ENCODE measurements at regions not wholly inside any gene's neighbourhood (a gene's known extent, or its start where the extent isn't known, plus 50 kb on each side); places are given as distances from the start of the nearest gene placed in this dataset.

DNA sequence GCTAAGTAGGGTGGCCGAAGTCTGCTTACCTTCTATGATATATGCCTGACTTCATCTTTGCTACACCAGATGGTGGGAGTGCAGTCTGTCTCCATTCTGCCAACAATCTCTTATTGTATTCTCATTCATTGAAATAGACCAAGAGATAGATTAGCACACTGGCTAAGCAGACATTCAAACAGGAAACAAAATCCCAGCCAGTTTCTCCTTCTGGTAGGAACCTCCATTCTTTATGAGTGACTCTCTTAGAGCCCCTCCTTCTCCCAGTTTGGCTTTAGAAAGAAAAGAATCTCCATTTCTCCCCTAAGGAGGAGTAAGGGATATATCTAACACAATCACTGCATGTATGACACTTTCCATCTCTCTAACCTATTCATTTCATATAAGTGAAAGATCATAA, 118.9 kb upstream of the COL5A2 start:
- no peak overlapping the region for H3K9ac ChIP-seq (ENCODE audit: insufficient read length, low read depth)
- no peaks in the 10 kb centered on the region for H3K9me3 ChIP-seq (ENCODE audit: insufficient read depth, low read length)
- TF ChIP-seq YY1 (IDR thresholded peaks at IDR 0.05; ENCODE audit: insufficient read depth, insufficient read length): no peak
- TF ChIP-seq SUZ12 (IDR thresholded peaks at IDR 0.05; ENCODE audit: extremely low read depth, insufficient read depth, insufficient read length): no peak
- TF ChIP-seq ZNF274 (IDR thresholded peaks at IDR 0.05; ENCODE audit: low read depth, low read length): no peak
- DNase-seq (ENCODE audit: low read depth, low spot score): no peak
- no peak overlapping the region for H3K4me3 ChIP-seq (ENCODE audit: insufficient read length, low read depth)
- no peaks in the 10 kb centered on the region for H3K27me3 ChIP-seq (ENCODE audit: insufficient read depth, insufficient read length)
- H3K36me3 ChIP-seq (ENCODE audit: insufficient read depth, insufficient read length, low read length): no peaks in the 10 kb centered on the region
- no peaks in the 10 kb centered on the region for H3K4me1 ChIP-seq (ENCODE audit: insufficient read depth, insufficient read length)

DNA sequence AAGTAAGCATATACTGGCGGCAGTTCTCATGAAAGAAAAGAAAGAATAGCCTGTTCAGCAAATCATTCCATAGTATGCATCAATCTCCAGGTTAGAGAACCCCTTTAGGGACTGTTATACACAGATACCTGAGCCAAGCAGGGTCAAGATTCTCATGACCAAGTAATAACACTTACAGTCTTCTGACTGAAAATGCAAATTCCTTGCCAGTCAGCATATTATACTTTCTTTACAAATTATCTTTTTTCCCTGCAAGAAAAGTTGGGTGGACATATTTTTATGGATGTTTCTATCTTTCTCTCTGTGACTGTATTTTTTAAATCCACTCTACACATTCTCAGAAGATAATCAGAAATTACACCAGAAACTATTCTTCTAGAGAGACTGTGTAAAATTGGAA, 120.4 kb upstream of the COL5A2 start:
- Histone ChIP-seq H3K4me3 (ENCODE audit: insufficient read length, low read depth) (no peak overlapping the region), H3K27me3 (ENCODE audit: insufficient read depth, insufficient read length) (no peaks in the 10 kb centered on the region), H3K4me1 (ENCODE audit: insufficient read depth, insufficient read length) (no peaks in the 10 kb centered on the region), H3K36me3 (ENCODE audit: insufficient read depth, insufficient read length, low read length) (no peaks in the 10 kb centered on the region), H3K9me3 (ENCODE audit: insufficient read depth, low read length) (0 out of 2 replicates have a peak, but pooled peaks cover under 1% of the 10 kb centered on the region), H3K9ac (ENCODE audit: insufficient read length, low read depth) (no peak overlapping the region)
- TF ChIP-seq YY1 (IDR thresholded peaks at IDR 0.05; ENCODE audit: insufficient read depth, insufficient read length) (no peak), SUZ12 (IDR thresholded peaks at IDR 0.05; ENCODE audit: extremely low read depth, insufficient read depth, insufficient read length) (no peak), ZNF274 (IDR thresholded peaks at IDR 0.05; ENCODE audit: low read depth, low read length) (no peak)
- DNase-seq (ENCODE audit: low read depth, low spot score): no peak

DNA sequence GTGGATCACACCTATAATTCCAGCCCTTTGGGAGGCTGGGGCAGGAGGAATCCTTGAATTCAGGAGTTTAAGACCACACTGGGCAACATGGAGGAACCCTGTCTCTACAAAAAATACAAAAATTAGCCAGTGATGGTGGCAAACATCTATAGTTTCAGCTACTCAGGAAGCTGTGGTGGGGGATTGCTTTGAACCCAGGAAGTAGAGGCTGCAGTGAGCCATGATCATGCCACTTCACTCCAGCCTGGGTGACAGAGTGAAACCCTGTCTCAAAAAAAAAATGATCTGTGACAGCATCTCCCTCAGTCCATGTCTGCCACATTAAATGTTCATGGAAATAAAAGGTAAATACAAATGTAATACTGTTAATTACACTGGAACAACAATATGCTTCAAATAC, 121.4 kb upstream of the COL5A2 start:
- no peak for DNase-seq (ENCODE audit: low read depth, low spot score)
- no peak overlapping the region for H3K4me3 ChIP-seq (ENCODE audit: insufficient read length, low read depth)
- no peaks in the 10 kb centered on the region for H3K27me3 ChIP-seq (ENCODE audit: insufficient read depth, insufficient read length)
- H3K9ac ChIP-seq (ENCODE audit: insufficient read length, low read depth): no peak overlapping the region
- no peaks in the 10 kb centered on the region for H3K36me3 ChIP-seq (ENCODE audit: insufficient read depth, insufficient read length, low read length)
- TF ChIP-seq SUZ12 (IDR thresholded peaks at IDR 0.05; ENCODE audit: extremely low read depth, insufficient read depth, insufficient read length) (no peak), ZNF274 (IDR thresholded peaks at IDR 0.05; ENCODE audit: low read depth, low read length) (no peak), YY1 (IDR thresholded peaks at IDR 0.05; ENCODE audit: insufficient read depth, insufficient read length) (no peak)
- H3K4me1 ChIP-seq (ENCODE audit: insufficient read depth, insufficient read length): no peaks in the 10 kb centered on the region
- 0 out of 2 replicates have a peak, but pooled peaks cover 6% of the 10 kb centered on the region for H3K9me3 ChIP-seq (ENCODE audit: insufficient read depth, low read length)

DNA sequence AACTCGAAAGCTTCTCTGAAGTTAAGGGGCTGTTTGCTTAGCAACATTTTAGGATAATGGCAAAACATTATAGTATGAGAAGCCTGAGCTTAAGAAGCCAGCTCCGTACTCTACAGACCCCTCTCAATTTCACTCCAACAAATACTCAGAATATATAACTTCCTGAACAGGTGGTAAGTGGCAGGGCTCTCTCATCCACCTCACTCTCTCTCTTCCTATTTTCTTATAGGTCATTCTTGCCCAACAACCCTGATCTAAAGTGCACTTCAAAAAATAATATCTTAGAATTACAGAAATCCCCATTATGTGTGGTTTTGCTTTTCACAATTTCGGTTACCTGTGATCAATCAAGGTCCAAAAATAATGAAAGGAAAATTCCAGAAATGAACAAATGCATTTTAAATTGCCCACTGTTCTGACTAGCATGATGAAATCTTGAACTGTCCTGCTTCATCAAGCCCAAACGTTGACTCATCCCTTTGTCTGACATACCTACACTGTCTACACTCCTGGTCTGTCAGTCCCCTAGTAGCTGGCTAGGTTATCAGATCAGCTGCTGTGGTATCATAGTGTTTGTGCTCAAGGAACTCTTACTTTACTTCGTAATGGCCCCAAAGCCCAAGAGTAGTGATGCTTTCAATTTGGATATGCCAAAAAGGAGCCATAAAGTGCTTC, 122.8 kb upstream of the COL5A2 start:
- DNase-seq (ENCODE audit: low read depth, low spot score): no peak
- H3K36me3 ChIP-seq (ENCODE audit: insufficient read depth, insufficient read length, low read length): no peaks in the 10 kb centered on the region
- no peak overlapping the region for H3K4me3 ChIP-seq (ENCODE audit: insufficient read length, low read depth)
- no peak for TF ChIP-seq YY1 (IDR thresholded peaks at IDR 0.05; ENCODE audit: insufficient read depth, insufficient read length)
- no peak for TF ChIP-seq SUZ12 (IDR thresholded peaks at IDR 0.05; ENCODE audit: extremely low read depth, insufficient read depth, insufficient read length)
- no peak for TF ChIP-seq ZNF274 (IDR thresholded peaks at IDR 0.05; ENCODE audit: low read depth, low read length)
- no peaks in the 10 kb centered on the region for H3K27me3 ChIP-seq (ENCODE audit: insufficient read depth, insufficient read length)
- H3K4me1 ChIP-seq (ENCODE audit: insufficient read depth, insufficient read length): no peaks in the 10 kb centered on the region
- H3K9ac ChIP-seq (ENCODE audit: insufficient read length, low read depth): no peak overlapping the region
- H3K9me3 ChIP-seq (ENCODE audit: insufficient read depth, low read length): 0 out of 2 replicates have a peak, but pooled peaks cover 6% of the 10 kb centered on the region

DNA sequence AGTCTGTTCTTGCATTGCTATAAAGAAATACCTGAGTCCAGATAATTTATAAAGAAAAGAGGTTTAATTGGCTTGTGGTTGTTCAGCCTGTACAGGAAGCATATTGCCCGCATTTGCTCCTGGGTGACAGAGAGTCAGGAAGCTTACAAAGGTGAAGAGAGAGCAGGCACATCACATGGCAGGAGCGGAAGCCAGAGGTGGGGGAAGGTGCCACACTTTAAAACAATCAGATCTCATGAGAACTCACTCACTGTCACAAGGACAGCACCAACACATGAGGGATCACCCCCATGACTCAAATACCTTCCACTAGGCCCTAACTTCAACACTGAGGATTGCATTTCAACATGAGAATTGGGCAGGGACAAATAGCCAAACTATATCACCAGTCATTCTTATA, 124.8 kb upstream of the COL5A2 start:
- Histone ChIP-seq H3K4me3 (ENCODE audit: insufficient read length, low read depth) (no peak overlapping the region), H3K9ac (ENCODE audit: insufficient read length, low read depth) (no peak overlapping the region)

DNA sequence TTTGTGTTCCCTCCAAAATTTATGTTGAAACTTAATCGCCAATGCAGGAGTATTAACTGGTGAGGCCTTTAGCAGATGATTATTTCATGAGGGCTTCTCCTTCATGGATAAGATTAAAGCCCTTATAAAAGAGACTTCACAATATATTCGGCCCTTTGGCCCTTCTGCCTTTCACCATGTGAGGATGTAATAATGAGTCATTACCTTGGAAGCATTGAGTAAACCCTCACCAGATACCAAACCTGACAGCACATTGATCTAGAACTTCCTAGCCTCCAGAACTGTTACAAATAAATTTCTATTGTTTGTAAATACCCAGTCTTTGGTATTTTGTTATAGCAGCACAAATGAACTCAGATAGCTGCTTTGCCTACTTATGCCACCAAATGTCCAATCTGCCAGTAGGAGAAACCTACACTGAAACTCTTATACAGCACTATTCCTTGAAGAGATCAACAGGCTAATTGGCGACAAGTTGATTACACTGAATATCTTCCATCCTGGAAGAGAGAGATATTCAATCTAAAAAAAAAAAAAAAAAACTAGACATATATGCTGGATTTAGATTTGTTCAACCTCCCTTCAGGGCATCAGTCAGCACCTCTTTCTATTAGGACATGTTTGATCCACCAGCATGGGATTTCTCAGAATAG, 125.9 kb upstream of the COL5A2 start:
- DNase-seq (ENCODE audit: low read depth, low spot score): no peak
- Histone ChIP-seq H3K9ac (ENCODE audit: insufficient read length, low read depth) (no peak overlapping the region), H3K9me3 (ENCODE audit: insufficient read depth, low read length) (0 out of 2 replicates have a peak, but pooled peaks cover 6% of the 10 kb centered on the region), H3K36me3 (ENCODE audit: insufficient read depth, insufficient read length, low read length) (no peaks in the 10 kb centered on the region), H3K4me1 (ENCODE audit: insufficient read depth, insufficient read length) (no peaks in the 10 kb centered on the region), H3K4me3 (ENCODE audit: insufficient read length, low read depth) (no peak overlapping the region), H3K27me3 (ENCODE audit: insufficient read depth, insufficient read length) (no peaks in the 10 kb centered on the region)
- TF ChIP-seq YY1 (IDR thresholded peaks at IDR 0.05; ENCODE audit: insufficient read depth, insufficient read length): no peak
- TF ChIP-seq SUZ12 (IDR thresholded peaks at IDR 0.05; ENCODE audit: extremely low read depth, insufficient read depth, insufficient read length): no peak
- TF ChIP-seq ZNF274 (IDR thresholded peaks at IDR 0.05; ENCODE audit: low read depth, low read length): no peak

More for the DNA sequence above, 124.8 kb upstream of the COL5A2 start:
- Histone ChIP-seq H3K9me3 (ENCODE audit: insufficient read depth, low read length) (0 out of 2 replicates have a peak, but pooled peaks cover 6% of the 10 kb centered on the region), H3K27me3 (ENCODE audit: insufficient read depth, insufficient read length) (no peaks in the 10 kb centered on the region), H3K36me3 (ENCODE audit: insufficient read depth, insufficient read length, low read length) (no peaks in the 10 kb centered on the region), H3K4me1 (ENCODE audit: insufficient read depth, insufficient read length) (no peaks in the 10 kb centered on the region)
- no peak for DNase-seq (ENCODE audit: low read depth, low spot score)
- TF ChIP-seq YY1 (IDR thresholded peaks at IDR 0.05; ENCODE audit: insufficient read depth, insufficient read length) (no peak), SUZ12 (IDR thresholded peaks at IDR 0.05; ENCODE audit: extremely low read depth, insufficient read depth, insufficient read length) (no peak), ZNF274 (IDR thresholded peaks at IDR 0.05; ENCODE audit: low read depth, low read length) (no peak)

DNA sequence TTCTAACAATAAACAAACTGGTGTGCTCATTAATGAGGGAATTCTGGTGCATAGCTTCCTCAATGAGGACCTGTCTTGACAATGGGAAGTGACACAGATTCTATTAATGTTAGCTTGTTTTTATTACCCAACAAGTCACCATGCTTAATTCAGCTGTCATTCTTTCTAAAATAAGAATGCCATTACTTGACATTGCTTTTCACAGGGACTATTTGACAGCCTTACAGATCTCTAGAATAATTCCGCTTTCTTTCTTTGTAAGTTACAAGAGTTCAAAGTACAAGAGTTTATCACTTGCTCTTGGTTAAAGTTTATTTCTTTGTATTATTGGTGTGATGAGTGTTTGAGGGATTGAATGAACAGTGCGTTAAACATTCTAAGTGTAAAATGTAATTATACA, 127.0 kb upstream of the COL5A2 start:
- DNase-seq (ENCODE audit: low read depth, low spot score): no peak
- H3K27me3 ChIP-seq (ENCODE audit: insufficient read depth, insufficient read length): no peaks in the 10 kb centered on the region
- H3K36me3 ChIP-seq (ENCODE audit: insufficient read depth, insufficient read length, low read length): no peaks in the 10 kb centered on the region
- H3K9ac ChIP-seq (ENCODE audit: insufficient read length, low read depth): no peak overlapping the region
- 0 out of 2 replicates have a peak, but pooled peaks cover 6% of the 10 kb centered on the region for H3K9me3 ChIP-seq (ENCODE audit: insufficient read depth, low read length)
- H3K4me1 ChIP-seq (ENCODE audit: insufficient read depth, insufficient read length): no peaks in the 10 kb centered on the region
- TF ChIP-seq YY1 (IDR thresholded peaks at IDR 0.05; ENCODE audit: insufficient read depth, insufficient read length) (no peak), SUZ12 (IDR thresholded peaks at IDR 0.05; ENCODE audit: extremely low read depth, insufficient read depth, insufficient read length) (no peak), ZNF274 (IDR thresholded peaks at IDR 0.05; ENCODE audit: low read depth, low read length) (no peak)
- H3K4me3 ChIP-seq (ENCODE audit: insufficient read length, low read depth): no peak overlapping the region
